ENCODE measurements at regions not wholly inside any gene's neighbourhood (a gene's known extent, or its start where the extent isn't known, plus 50 kb on each side); places are given as distances from the start of the nearest gene placed in this dataset.
"Not testable (repeated sequence)": the region's sequence is repeated elsewhere in the genome, so short reads cannot be mapped to it uniquely, and the experiment has no call there.

GRCh38 chr1:101389547-101389929, 152.7 kb downstream of the S1PR1 start:
- Mint-ChIP-seq H3K27ac (peak overlapping the region in 1 of 2 donors; percentile 11), H3K36me3 (ENCODE audit: insufficient read depth) (no peaks in the 10 kb centered on the region), H3K9me3 (peaks cover 0 to 4% of the 10 kb centered on the region in 2 donors), H3K4me3 (no peak overlapping the region), H3K4me1 (ENCODE audit: low read depth in 2 of 2) (peaks cover 0 to 3% of the 10 kb centered on the region in 2 donors), H3K27me3 (peaks cover 0 to 4% of the 10 kb centered on the region in 2 donors)
- ATAC-seq (replicated peaks) = no peak
- no peak for DNase-seq

DNA sequence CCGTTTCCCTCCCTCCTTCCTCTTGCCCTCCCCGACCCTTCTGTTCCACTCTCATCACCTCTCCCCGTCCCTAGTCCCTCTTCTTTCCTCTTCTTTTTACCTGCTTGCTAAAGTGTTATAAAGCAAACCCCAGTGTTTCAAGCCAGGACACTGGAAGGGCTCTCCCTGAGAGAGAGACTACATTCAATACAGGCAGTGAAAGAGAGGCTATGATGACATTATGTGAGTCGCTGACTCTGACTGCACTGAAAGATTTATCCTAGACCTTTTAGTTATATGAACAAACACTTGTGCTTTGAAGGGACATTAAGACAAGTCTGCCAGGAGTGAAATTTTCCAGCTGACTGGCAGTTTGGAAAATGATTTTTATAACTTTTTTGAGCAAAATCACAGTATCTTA, 155.7 kb downstream of the S1PR1 start:
- Mint-ChIP-seq H3K36me3 (ENCODE audit: insufficient read depth) (no peaks in the 10 kb centered on the region), H3K9me3 (peaks cover 0 to 2% of the 10 kb centered on the region in 2 donors), H3K4me1 (ENCODE audit: low read depth in 2 of 2) (peaks cover 0 to 3% of the 10 kb centered on the region in 2 donors), H3K27ac (no peak overlapping the region), H3K27me3 (peaks cover 15 to 16% of the 10 kb centered on the region in 2 donors), H3K4me3 (no peak overlapping the region)
- ATAC-seq (replicated peaks) = no peak
- DNase-seq = no peak

GRCh38 chr1:101394041-101394440, 157.2 kb downstream of the S1PR1 start:
- no peaks in the 10 kb centered on the region for H3K36me3 Mint-ChIP-seq (ENCODE audit: insufficient read depth)
- no peak overlapping the region for H3K27ac Mint-ChIP-seq
- ATAC-seq (replicated peaks) (no peak), DNase-seq (no peak)
- H3K4me1 Mint-ChIP-seq (ENCODE audit: low read depth in 2 of 2) = peaks cover 0 to 3% of the 10 kb centered on the region in 2 donors
- H3K4me3 Mint-ChIP-seq = no peak overlapping the region
- H3K27me3 Mint-ChIP-seq = peaks cover 15 to 18% of the 10 kb centered on the region in 2 donors
- no peaks in the 10 kb centered on the region for H3K9me3 Mint-ChIP-seq

GRCh38 chr1:101399222-101399621, 162.4 kb downstream of the S1PR1 start:
- ATAC-seq (replicated peaks) (no peak), DNase-seq (no peak)
- Mint-ChIP-seq H3K36me3 (ENCODE audit: insufficient read depth) (no peaks in the 10 kb centered on the region), H3K4me1 (ENCODE audit: low read depth in 2 of 2) (no peaks in the 10 kb centered on the region), H3K27ac (no peak overlapping the region), H3K27me3 (peaks cover 20 to 42% of the 10 kb centered on the region in 2 donors), H3K9me3 (no peaks in the 10 kb centered on the region), H3K4me3 (no peak overlapping the region)

GRCh38 chr1:101406271-101406670, 169.5 kb downstream of the S1PR1 start:
- Mint-ChIP-seq H3K36me3 (ENCODE audit: insufficient read depth) (no peaks in the 10 kb centered on the region), H3K9me3 (no peaks in the 10 kb centered on the region), H3K27me3 (peaks cover 5 to 30% of the 10 kb centered on the region in 2 donors), H3K4me1 (ENCODE audit: low read depth in 2 of 2) (peaks cover 5 to 6% of the 10 kb centered on the region in 2 donors), H3K4me3 (no peak overlapping the region), H3K27ac (no peak overlapping the region)
- ATAC-seq (replicated peaks) = no peak
- DNase-seq = no peak

GRCh38 chr1:101406681-101407080, 169.9 kb downstream of the S1PR1 start:
- no peak overlapping the region for H3K27ac Mint-ChIP-seq
- no peak overlapping the region for H3K4me3 Mint-ChIP-seq
- DNase-seq (no peak), ATAC-seq (replicated peaks) (no peak)
- no peaks in the 10 kb centered on the region for H3K36me3 Mint-ChIP-seq (ENCODE audit: insufficient read depth)
- peaks cover 5 to 6% of the 10 kb centered on the region in 2 donors for H3K4me1 Mint-ChIP-seq (ENCODE audit: low read depth in 2 of 2)
- H3K27me3 Mint-ChIP-seq = peaks cover 5 to 34% of the 10 kb centered on the region in 2 donors
- H3K9me3 Mint-ChIP-seq = no peaks in the 10 kb centered on the region

GRCh38 chr1:101407505-101408211, 170.8 kb downstream of the S1PR1 start:
- peak; percentile 21 for ATAC-seq (replicated peaks)
- H3K27ac Mint-ChIP-seq = no peak overlapping the region
- H3K27me3 Mint-ChIP-seq = peaks cover under 1 to 32% of the 10 kb centered on the region in 2 donors

DNA sequence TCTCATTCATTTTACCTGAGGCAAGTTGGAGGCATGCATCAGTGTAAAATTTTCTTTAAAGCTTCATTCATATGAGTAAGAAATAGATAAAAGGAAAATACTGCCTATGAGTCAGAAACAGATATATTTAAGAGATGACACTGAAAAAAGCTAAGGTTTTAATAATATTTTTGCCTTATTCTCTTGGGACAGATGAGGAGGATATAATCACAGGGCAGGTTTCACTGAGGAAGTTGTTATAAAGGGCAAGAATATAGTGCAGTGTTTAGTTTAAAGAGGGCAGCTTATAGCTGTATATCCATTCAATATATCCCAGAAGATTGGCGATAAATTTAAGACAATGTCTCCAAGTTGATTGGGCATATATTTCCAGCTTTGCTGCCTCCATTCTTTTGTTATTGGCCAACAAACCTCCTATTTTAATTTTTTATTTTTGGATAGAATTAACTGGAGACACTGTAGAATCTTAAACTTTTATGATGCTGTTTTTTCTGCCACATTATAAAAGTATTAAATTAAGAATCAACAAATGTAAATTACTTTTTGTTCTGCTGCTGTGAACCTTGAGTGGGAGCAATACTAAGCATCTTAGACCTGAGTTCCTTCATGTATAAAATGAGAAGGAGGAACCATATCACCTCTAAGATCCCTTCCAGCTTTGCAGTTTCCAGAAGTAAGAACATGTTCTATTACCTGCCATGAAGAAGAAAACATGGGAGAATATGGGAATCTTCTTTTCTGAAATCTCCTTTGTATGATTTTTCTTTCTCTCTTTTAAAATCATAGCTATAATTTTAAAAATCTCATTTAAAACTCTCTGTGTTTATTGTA, 171.6 kb downstream of the S1PR1 start:
- H3K9me3 Mint-ChIP-seq = no peaks in the 10 kb centered on the region
- no peaks in the 10 kb centered on the region for H3K36me3 Mint-ChIP-seq (ENCODE audit: insufficient read depth)
- H3K27ac Mint-ChIP-seq = no peak overlapping the region
- ATAC-seq (replicated peaks) = no peak
- H3K4me3 Mint-ChIP-seq = no peak overlapping the region
- peaks cover 5 to 6% of the 10 kb centered on the region in 2 donors for H3K4me1 Mint-ChIP-seq (ENCODE audit: low read depth in 2 of 2)
- no peak for DNase-seq
- H3K27me3 Mint-ChIP-seq = peaks cover 0 to 24% of the 10 kb centered on the region in 2 donors

More at GRCh38 chr1:101407505-101408211, 170.8 kb downstream of the S1PR1 start:
- H3K9me3 Mint-ChIP-seq = no peaks in the 10 kb centered on the region
- no peak overlapping the region for H3K4me3 Mint-ChIP-seq
- no peaks in the 10 kb centered on the region for H3K36me3 Mint-ChIP-seq (ENCODE audit: insufficient read depth)
- H3K4me1 Mint-ChIP-seq (ENCODE audit: low read depth in 2 of 2) = peaks cover 5 to 6% of the 10 kb centered on the region in 2 donors
- no peak for DNase-seq

- ATAC-seq (replicated peaks) (no peak), DNase-seq (no peak)
- Mint-ChIP-seq H3K27me3 (peaks cover 0 to 20% of the 10 kb centered on the region in 2 donors), H3K36me3 (ENCODE audit: insufficient read depth) (no peaks in the 10 kb centered on the region), H3K27ac (no peak overlapping the region), H3K4me1 (ENCODE audit: low read depth in 2 of 2) (peaks cover 5 to 6% of the 10 kb centered on the region in 2 donors), H3K4me3 (no peak overlapping the region), H3K9me3 (no peaks in the 10 kb centered on the region)
These were observed 172.3 kb downstream of the S1PR1 start for GRCh38 chr1:101409102-101409501.

DNA sequence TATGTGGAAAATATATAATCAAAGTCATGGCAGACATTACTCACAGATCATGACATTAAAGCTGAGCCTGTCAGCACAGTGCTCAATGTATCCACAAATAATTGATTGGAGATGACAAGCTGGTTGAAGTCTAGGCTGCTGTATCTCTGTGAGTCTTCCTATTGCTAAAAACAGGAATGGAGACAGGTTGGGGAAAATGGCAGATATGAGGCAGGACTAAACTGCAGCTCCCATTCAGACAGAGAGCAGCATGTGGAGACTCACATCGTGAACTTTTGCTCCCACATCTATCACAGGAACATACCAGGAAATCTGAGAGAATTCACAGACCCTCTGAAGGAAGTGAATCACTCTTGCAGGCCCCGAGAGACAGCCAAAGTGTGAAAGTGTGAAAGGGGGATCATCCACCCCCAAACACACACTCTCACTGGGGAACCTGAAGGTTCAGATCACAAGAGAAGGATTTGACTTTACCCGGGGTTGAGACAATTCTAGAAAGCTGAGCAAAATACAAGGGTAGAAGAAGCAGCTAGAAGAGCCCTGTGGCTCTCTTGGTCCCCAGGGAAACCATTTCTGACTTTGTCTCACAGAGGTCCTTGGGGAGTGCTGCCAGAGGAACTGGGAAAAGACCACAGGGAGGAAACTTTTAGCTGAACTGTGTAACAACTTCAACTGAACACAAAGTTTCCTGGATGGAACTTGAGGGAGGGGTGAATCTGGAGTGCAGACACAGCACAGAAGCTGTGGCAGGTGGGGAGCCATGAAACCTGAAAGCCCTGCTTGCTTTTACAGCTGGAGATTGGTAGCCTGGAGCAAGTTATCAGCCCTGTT, 173.4 kb downstream of the S1PR1 start:
- peak overlapping the region in 1 of 2 donors; percentile 45 for H3K27ac Mint-ChIP-seq
- H3K4me3 Mint-ChIP-seq = no peak overlapping the region
- H3K27me3 Mint-ChIP-seq = peaks cover 0 to 20% of the 10 kb centered on the region in 2 donors
- no peaks in the 10 kb centered on the region for H3K9me3 Mint-ChIP-seq
- peaks cover 5 to 6% of the 10 kb centered on the region in 2 donors for H3K4me1 Mint-ChIP-seq (ENCODE audit: low read depth in 2 of 2)
- DNase-seq (no peak), ATAC-seq (replicated peaks) (no peak)
- H3K36me3 Mint-ChIP-seq (ENCODE audit: insufficient read depth) = no peaks in the 10 kb centered on the region

DNA sequence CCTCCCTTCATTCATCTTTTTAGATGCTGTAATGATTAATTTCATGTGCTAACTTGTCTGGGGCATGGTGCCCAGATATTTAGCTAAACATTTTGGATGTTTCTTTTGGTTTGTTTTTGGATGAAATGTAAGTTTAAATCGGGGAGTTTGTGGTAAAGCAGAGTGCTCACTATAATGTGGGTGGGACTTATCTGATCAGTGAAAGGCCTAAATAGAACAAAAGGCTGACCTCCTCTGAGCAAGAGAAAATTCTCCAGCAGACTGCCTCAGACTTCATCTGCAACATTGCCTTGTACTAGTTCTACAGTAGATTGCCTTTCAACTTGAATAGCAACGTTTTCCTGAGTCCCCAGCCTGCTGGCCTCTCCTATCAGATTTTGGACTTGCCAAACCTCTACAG, 183.6 kb downstream of the S1PR1 start:
- Mint-ChIP-seq H3K27ac (no peak overlapping the region), H3K36me3 (ENCODE audit: insufficient read depth) (no peaks in the 10 kb centered on the region), H3K9me3 (no peaks in the 10 kb centered on the region), H3K4me3 (no peak overlapping the region), H3K4me1 (ENCODE audit: low read depth in 2 of 2) (no peaks in the 10 kb centered on the region), H3K27me3 (no peaks in the 10 kb centered on the region)
- no peak for DNase-seq
- ATAC-seq (replicated peaks) = no peak

DNA sequence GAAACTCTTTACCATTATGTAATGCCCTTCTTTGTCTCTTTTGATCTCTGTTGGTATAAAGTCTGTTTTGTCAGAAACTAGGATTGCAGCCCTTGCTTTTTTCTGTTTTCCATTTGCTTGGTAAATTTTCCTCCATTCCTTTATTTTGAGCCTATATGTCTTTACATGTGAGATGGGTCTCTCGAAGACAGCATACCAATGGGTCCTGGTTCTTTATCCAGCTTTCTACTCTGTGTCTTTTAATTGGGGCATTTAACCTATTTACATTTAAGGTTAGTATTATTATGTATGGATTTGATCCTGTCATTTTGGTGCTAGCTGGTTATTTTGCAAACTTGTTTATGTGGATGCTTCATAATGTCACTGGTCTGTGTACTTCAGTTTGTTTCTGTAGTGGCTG, 191.3 kb downstream of the S1PR1 start:
- ATAC-seq (replicated peaks); DNase-seq; H3K4me3 Mint-ChIP-seq; H3K36me3 Mint-ChIP-seq (ENCODE audit: insufficient read depth); H3K9me3 Mint-ChIP-seq; H3K27ac Mint-ChIP-seq; H3K4me1 Mint-ChIP-seq (ENCODE audit: low read depth in 2 of 2): not testable (repeated sequence)
- peaks cover 25 to 35% of the 10 kb centered on the region in 2 donors for H3K27me3 Mint-ChIP-seq

DNA sequence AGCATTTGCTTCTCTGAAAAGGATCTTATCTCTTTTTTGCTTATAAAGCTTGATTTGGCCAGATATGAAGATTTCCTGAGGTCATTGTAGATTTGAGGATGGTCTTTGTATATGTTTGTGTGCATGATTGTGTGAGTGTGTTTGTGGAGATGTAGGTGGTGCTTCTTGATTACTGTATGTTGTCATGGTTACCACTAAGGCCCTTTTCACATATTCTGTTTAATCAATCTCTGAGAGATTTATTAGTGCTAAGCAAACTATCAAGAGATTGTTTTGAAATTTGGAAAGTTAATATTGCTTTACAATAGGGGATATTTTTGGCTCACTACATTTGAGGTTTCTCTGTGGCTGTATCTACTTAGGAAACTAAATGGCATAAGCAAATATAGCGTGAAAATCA, 191.7 kb downstream of the S1PR1 start:
- Mint-ChIP-seq H3K4me1 (ENCODE audit: low read depth in 2 of 2) (no peaks in the 10 kb centered on the region), H3K36me3 (ENCODE audit: insufficient read depth) (no peaks in the 10 kb centered on the region), H3K9me3 (no peaks in the 10 kb centered on the region), H3K27me3 (peaks cover 29 to 39% of the 10 kb centered on the region in 2 donors), H3K27ac (no peak overlapping the region), H3K4me3 (no peak overlapping the region)
- ATAC-seq (replicated peaks) (no peak), DNase-seq (no peak)

Data from effector memory CD8-positive, alpha-beta T cell (primary cell).